ENCODE measurements at regions not wholly inside any gene's neighbourhood (a gene's known extent, or its start where the extent isn't known, plus 50 kb on each side); places are given as distances from the start of the nearest gene placed in this dataset.
A peak's percentile ranks its signal among the peaks of the same experiment; 100 is the strongest.
"Not testable (repeated sequence)": the region's sequence is repeated elsewhere in the genome, so short reads cannot be mapped to it uniquely, and the experiment has no call there.

DNA sequence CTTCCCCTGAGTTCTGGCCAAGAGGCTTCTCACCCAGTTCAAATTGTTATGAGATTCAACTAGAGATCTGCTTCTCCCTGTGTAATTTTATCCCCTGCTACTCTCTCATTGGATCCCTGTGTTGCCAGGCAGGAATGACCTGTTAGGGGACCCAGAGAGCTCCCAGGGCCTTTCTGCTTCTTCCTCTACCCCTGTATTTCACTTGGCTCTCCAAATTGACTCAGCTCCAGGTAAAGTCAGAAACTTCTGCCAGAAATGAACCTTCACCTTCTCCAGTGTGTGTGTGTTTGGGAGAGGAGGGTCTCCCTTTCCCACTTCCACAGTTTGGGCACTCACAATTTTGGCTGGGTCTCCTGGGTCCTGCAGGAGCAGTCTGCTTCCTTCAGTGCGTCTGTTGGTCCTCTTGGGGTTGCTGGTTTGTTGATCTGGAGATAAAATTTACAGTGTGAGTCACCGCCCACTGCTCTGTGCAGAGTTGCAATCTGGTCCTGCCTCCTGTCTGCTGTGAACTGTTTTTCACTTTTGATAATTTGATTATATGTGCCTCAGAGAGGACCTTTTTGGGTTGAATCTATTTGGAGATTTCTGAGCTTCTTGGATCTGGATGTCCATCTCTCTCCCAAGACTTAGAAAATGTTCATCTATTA, 112.4 kb upstream of the EDA2R start:
- CTCF ChIA-PET = no interaction called here
- no peaks in the 10 kb centered on the region for H3K36me3 Mint-ChIP-seq (ENCODE audit: low read depth)
- H3K27ac Mint-ChIP-seq = no peak overlapping the region
- no peak overlapping the region for H3K4me3 Mint-ChIP-seq
- no peak for TF ChIP-seq CTCF (IDR thresholded peaks at IDR 0.05)
- H3K27me3 Mint-ChIP-seq = no peaks in the 10 kb centered on the region
- ATAC-seq (ENCODE audit: low read depth) (no peak), DNase-seq (no peak)
- H3K9me3 Mint-ChIP-seq = no peaks in the 10 kb centered on the region
- intact Hi-C loops (cut with micrococcal nuclease) = no loop called here
- H3K4me1 Mint-ChIP-seq = no peaks in the 10 kb centered on the region
- POLR2A ChIA-PET = no interaction called here

- peaks cover 12% of the 10 kb centered on the region for H3K9me3 Mint-ChIP-seq
- DNase-seq; H3K27ac Mint-ChIP-seq; CTCF ChIA-PET; POLR2A ChIA-PET; H3K27me3 Mint-ChIP-seq; H3K4me3 Mint-ChIP-seq; intact Hi-C loops (cut with micrococcal nuclease); H3K36me3 Mint-ChIP-seq (ENCODE audit: low read depth); H3K4me1 Mint-ChIP-seq; ATAC-seq (ENCODE audit: low read depth): not testable (repeated sequence)
Observed at GRCh38 chrX:66744519-66744918, 105.6 kb upstream of the EDA2R start.

DNA sequence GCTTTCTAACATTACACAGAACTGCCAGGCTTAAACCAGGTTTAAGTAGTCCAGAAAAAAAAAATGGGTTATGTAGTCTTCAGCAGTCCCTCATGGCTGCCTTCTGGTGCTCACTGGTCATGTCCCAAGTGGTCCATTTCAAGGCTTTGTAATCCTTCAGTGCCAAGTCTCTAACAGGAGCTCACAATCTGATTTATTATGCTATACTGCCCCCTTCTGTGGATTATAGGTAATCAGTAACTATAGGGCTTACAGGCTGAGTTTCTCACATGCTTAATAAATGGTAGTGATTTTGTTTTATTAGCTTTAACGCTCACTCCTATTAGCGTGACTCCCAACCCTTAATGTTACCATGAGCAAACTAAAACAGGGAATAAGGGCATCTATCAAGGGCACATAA, 92.5 kb upstream of the EDA2R start:
- ChIA-PET POLR2A (no interaction called here), CTCF (interaction anchor here (0.7 to 1.7 kb wide), 3 partner anchors 216 to 1150 kb away, joined by 3 to 11 read pairs (median 3); no protein-coding TSS in a partner anchor)
- no peaks in the 10 kb centered on the region for H3K9me3 Mint-ChIP-seq
- ATAC-seq (ENCODE audit: low read depth) (no peak), DNase-seq (no peak)
- no peak for TF ChIP-seq CTCF (IDR thresholded peaks at IDR 0.05)
- H3K36me3 Mint-ChIP-seq (ENCODE audit: low read depth) = no peaks in the 10 kb centered on the region
- no peak overlapping the region for H3K27ac Mint-ChIP-seq
- intact Hi-C loops (cut with micrococcal nuclease) = no loop called here
- H3K27me3 Mint-ChIP-seq = no peaks in the 10 kb centered on the region
- H3K4me3 Mint-ChIP-seq = no peak overlapping the region
- H3K4me1 Mint-ChIP-seq = peaks cover 5% of the 10 kb centered on the region

GRCh38 chrX:66728818-66729271, 90.0 kb upstream of the EDA2R start:
- intact Hi-C loops (cut with micrococcal nuclease) = no loop called here
- Mint-ChIP-seq H3K27me3 (no peaks in the 10 kb centered on the region), H3K36me3 (ENCODE audit: low read depth) (no peaks in the 10 kb centered on the region), H3K9me3 (no peaks in the 10 kb centered on the region), H3K27ac (no peak overlapping the region), H3K4me3 (peak overlapping the region; percentile 78), H3K4me1 (peaks cover 5% of the 10 kb centered on the region)
- TF ChIP-seq CTCF (IDR thresholded peaks at IDR 0.05) = no peak
- ATAC-seq (ENCODE audit: low read depth) (peak; percentile 40), DNase-seq (no peak)
- POLR2A ChIA-PET = no interaction called here
- CTCF ChIA-PET = interaction anchor here (1.0 kb wide), 1 partner anchor 1147 kb away, joined by 4 read pairs; no protein-coding TSS in a partner anchor

GRCh38 chrX:66717926-66718325, 79.0 kb upstream of the EDA2R start:
- no peak overlapping the region for H3K4me3 Mint-ChIP-seq
- DNase-seq (no peak), ATAC-seq (ENCODE audit: low read depth) (no peak)
- H3K36me3 Mint-ChIP-seq (ENCODE audit: low read depth) = no peaks in the 10 kb centered on the region
- no peak for TF ChIP-seq CTCF (IDR thresholded peaks at IDR 0.05)
- peaks cover 4% of the 10 kb centered on the region for H3K27me3 Mint-ChIP-seq
- ChIA-PET CTCF (no interaction called here), POLR2A (no interaction called here)
- H3K9me3 Mint-ChIP-seq = peaks cover under 1% of the 10 kb centered on the region
- H3K4me1 Mint-ChIP-seq = no peaks in the 10 kb centered on the region
- no peak overlapping the region for H3K27ac Mint-ChIP-seq
- intact Hi-C loops (cut with micrococcal nuclease) = no loop called here
